HG03060 (cell line): ENCODE measurements at regions not wholly inside any gene's neighbourhood (a gene's known extent, or its start where the extent isn't known, plus 50 kb on each side); places are given as distances from the start of the nearest gene placed in this dataset.

ENCODE experiments used
- ATAC-seq: cut with Tn5 transposase; IDR thresholded peaks from one replicate; pipeline ENCODE4 v1.9.1; 2021; ENCODE audit warnings: low read depth, moderate number of reproducible peaks; ENCODE audit not compliant: unreplicated experiment

GRCh38 chr10:83824099-83824498 is 315.2 kb upstream of the GHITM start:
- ATAC-seq = no peak

GRCh38 chr10:83834096-83834495 is 305.2 kb upstream of the GHITM start:
- no peak for ATAC-seq

GRCh38 chr10:83835945-83836745 is 303.2 kb upstream of the GHITM start:
- no peak for ATAC-seq

- no peak for ATAC-seq
These were observed 290.6 kb upstream of the GHITM start for GRCh38 chr10:83848677-83849076.

- no peak for ATAC-seq
These were observed 290.2 kb upstream of the GHITM start for GRCh38 chr10:83849150-83849549.

- ATAC-seq = no peak
These were observed 287.2 kb upstream of the GHITM start for GRCh38 chr10:83852146-83852545.

GRCh38 chr10:83862723-83863122 is 276.6 kb upstream of the GHITM start:
- ATAC-seq = no peak

GRCh38 chr10:83863283-83863966 is 275.9 kb upstream of the GHITM start:
- ATAC-seq = no peak

GRCh38 chr10:83869898-83870297 is 269.4 kb upstream of the GHITM start:
- ATAC-seq = no peak

- ATAC-seq = peak; percentile 94
These were observed 267.9 kb upstream of the GHITM start for GRCh38 chr10:83871187-83872081.

GRCh38 chr10:83880252-83880791 is 259.0 kb upstream of the GHITM start:
- no peak for ATAC-seq

- no peak for ATAC-seq
These were observed 257.6 kb upstream of the GHITM start for GRCh38 chr10:83881661-83882060.

- no peak for ATAC-seq
These were observed 252.4 kb upstream of the GHITM start for GRCh38 chr10:83886871-83887270.

- ATAC-seq = no peak
These were observed 246.6 kb upstream of the GHITM start for GRCh38 chr10:83892737-83893136.

- no peak for ATAC-seq
These were observed 243.1 kb upstream of the GHITM start for GRCh38 chr10:83896219-83896618.

- ATAC-seq = no peak
These were observed 241.7 kb upstream of the GHITM start for GRCh38 chr10:83897626-83898025.

GRCh38 chr10:83908506-83908905 is 230.8 kb upstream of the GHITM start:
- ATAC-seq = no peak

GRCh38 chr10:83909001-83909400 is 230.3 kb upstream of the GHITM start:
- no peak for ATAC-seq

GRCh38 chr10:83915801-83916200 is 223.5 kb upstream of the GHITM start:
- no peak for ATAC-seq

- peak; percentile 83 for ATAC-seq
These were observed 221.5 kb upstream of the GHITM start for GRCh38 chr10:83917537-83918506.
